ENCODE measurements at regions not wholly inside any gene's neighbourhood (a gene's known extent, or its start where the extent isn't known, plus 50 kb on each side); places are given as distances from the start of the nearest gene placed in this dataset.

DNA sequence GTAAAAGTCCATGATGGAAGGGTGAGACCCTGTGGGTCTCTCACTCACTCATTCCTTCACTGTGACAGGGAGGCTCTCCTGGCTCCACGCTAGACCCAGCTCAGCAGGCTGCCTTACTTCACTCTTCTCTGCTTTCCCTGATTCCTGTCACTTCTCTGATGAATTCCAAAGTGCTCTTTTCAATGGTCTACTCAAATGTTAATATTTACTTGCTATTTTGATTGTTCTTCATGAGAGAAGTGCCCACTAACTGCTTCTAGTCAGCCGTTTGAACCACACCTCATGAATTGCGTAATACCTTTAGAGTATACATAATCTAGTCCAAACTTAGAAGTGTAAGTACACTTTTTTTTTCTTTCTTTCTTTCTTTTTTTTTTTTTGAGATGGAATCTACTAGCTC, 1350.2 kb upstream of the RAG2 start:
- Histone ChIP-seq H3K9me3 (ENCODE audit: control insufficient read depth, insufficient read depth, low read depth, low read length) (peaks cover 8% of the 10 kb centered on the region; the same call in 1 of the 2 replicates), H3K27me3 (ENCODE audit: control insufficient read depth, insufficient read depth, low read length) (no peaks in the 10 kb centered on the region), H3K27ac (ENCODE audit: low read length) (no peak overlapping the region), H3K36me3 (ENCODE audit: control insufficient read depth, insufficient read depth, low read length) (no peaks in the 10 kb centered on the region), H3K4me1 (ENCODE audit: control insufficient read depth, insufficient read depth, low read length) (no peaks in the 10 kb centered on the region), H3K4me3 (ENCODE audit: low read depth in 2 of 2, low read length in 2 of 2) (no peak overlapping the region)
- intact Hi-C loops (cut with micrococcal nuclease; ENCODE audit: unreplicated experiment) (no loop called here), in situ Hi-C loops (cut with HindIII; ENCODE audit: low pct_unique_long_range_greater_than_20kb, low sequenced_read_pairs) (no loop called here)
- TF ChIP-seq, protein P1, sequence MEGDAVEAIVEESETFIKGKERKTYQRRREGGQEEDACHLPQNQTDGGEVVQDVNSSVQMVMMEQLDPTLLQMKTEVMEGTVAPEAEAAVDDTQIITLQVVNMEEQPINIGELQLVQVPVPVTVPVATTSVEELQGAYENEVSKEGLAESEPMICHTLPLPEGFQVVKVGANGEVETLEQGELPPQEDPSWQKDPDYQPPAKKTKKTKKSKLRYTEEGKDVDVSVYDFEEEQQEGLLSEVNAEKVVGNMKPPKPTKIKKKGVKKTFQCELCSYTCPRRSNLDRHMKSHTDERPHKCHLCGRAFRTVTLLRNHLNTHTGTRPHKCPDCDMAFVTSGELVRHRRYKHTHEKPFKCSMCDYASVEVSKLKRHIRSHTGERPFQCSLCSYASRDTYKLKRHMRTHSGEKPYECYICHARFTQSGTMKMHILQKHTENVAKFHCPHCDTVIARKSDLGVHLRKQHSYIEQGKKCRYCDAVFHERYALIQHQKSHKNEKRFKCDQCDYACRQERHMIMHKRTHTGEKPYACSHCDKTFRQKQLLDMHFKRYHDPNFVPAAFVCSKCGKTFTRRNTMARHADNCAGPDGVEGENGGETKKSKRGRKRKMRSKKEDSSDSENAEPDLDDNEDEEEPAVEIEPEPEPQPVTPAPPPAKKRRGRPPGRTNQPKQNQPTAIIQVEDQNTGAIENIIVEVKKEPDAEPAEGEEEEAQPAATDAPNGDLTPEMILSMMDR (IDR thresholded peaks at IDR 0.05), result no peak
- TF ChIP-seq SIN3A (IDR thresholded peaks at IDR 0.05; ENCODE audit: borderline replicate concordance, insufficient read depth, low read depth, low read length) (no peak), POLR2AphosphoS5 (IDR thresholded peaks at IDR 0.05; ENCODE audit: low read depth, low read length) (no peak), TCF7L2 (IDR thresholded peaks at IDR 0.05; ENCODE audit: low read depth, low read length) (no peak)
- TF ChIP-seq, protein P2, sequence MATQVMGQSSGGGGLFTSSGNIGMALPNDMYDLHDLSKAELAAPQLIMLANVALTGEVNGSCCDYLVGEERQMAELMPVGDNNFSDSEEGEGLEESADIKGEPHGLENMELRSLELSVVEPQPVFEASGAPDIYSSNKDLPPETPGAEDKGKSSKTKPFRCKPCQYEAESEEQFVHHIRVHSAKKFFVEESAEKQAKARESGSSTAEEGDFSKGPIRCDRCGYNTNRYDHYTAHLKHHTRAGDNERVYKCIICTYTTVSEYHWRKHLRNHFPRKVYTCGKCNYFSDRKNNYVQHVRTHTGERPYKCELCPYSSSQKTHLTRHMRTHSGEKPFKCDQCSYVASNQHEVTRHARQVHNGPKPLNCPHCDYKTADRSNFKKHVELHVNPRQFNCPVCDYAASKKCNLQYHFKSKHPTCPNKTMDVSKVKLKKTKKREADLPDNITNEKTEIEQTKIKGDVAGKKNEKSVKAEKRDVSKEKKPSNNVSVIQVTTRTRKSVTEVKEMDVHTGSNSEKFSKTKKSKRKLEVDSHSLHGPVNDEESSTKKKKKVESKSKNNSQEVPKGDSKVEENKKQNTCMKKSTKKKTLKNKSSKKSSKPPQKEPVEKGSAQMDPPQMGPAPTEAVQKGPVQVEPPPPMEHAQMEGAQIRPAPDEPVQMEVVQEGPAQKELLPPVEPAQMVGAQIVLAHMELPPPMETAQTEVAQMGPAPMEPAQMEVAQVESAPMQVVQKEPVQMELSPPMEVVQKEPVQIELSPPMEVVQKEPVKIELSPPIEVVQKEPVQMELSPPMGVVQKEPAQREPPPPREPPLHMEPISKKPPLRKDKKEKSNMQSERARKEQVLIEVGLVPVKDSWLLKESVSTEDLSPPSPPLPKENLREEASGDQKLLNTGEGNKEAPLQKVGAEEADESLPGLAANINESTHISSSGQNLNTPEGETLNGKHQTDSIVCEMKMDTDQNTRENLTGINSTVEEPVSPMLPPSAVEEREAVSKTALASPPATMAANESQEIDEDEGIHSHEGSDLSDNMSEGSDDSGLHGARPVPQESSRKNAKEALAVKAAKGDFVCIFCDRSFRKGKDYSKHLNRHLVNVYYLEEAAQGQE (IDR thresholded peaks at IDR 0.05; ENCODE audit: insufficient read depth in 1 of 2, low read depth in 2 of 2, low read length in 1 of 2), result no peak
- CTCF ChIA-PET, result no interaction called here
- ATAC-seq (no peak), DNase-seq (ENCODE audit: low read depth, low spot score) (no peak)
- no TSS peak for BruUV-seq (replicated peaks)
- POLR2A ChIA-PET, result no interaction called here

DNA sequence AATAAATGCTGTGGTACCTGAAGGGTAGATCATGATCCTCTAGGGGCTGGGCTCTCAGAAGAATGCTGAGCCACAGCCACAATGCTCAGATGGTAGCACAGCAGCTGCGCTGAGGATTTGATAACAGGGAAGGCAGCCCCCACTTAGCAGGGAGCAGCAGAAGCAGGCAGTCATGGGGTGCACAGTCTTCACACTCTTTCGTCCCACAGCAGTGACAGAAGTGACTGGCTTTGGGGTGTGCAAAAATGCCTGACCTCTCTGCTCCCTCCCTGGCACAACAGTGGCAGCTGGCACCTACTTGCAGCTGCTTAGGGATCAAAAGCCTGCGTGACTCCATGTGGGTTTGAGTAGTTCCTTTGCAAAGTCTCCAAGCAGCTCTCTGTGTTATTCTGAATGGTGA, 1349.8 kb upstream of the RAG2 start:
- Histone ChIP-seq H3K27ac (ENCODE audit: low read length) (no peak overlapping the region), H3K36me3 (ENCODE audit: control insufficient read depth, insufficient read depth, low read length) (no peaks in the 10 kb centered on the region), H3K27me3 (ENCODE audit: control insufficient read depth, insufficient read depth, low read length) (no peaks in the 10 kb centered on the region), H3K4me1 (ENCODE audit: control insufficient read depth, insufficient read depth, low read length) (no peaks in the 10 kb centered on the region), H3K9me3 (ENCODE audit: control insufficient read depth, insufficient read depth, low read depth, low read length) (peaks cover 8% of the 10 kb centered on the region; the same call in 1 of the 2 replicates), H3K4me3 (ENCODE audit: low read depth in 2 of 2, low read length in 2 of 2) (no peak overlapping the region)
- TF ChIP-seq SIN3A (IDR thresholded peaks at IDR 0.05; ENCODE audit: borderline replicate concordance, insufficient read depth, low read depth, low read length) (no peak), TCF7L2 (IDR thresholded peaks at IDR 0.05; ENCODE audit: low read depth, low read length) (no peak), POLR2AphosphoS5 (IDR thresholded peaks at IDR 0.05; ENCODE audit: low read depth, low read length) (no peak)
- TF ChIP-seq, protein P2 (IDR thresholded peaks at IDR 0.05; ENCODE audit: insufficient read depth in 1 of 2, low read depth in 2 of 2, low read length in 1 of 2), result no peak
- TF ChIP-seq, protein P1 (IDR thresholded peaks at IDR 0.05), result no peak
- in situ Hi-C loops (cut with HindIII; ENCODE audit: low pct_unique_long_range_greater_than_20kb, low sequenced_read_pairs), result no loop called here
- ChIA-PET CTCF (no interaction called here), POLR2A (no interaction called here)
- BruUV-seq (replicated peaks), result no TSS peak
- DNase-seq (ENCODE audit: low read depth, low spot score), result no peak
- intact Hi-C loops (cut with micrococcal nuclease; ENCODE audit: unreplicated experiment), result no loop called here
- no peak for ATAC-seq

Measured in Panc1 (cell line).